ENCODE measurements at regions not wholly inside any gene's neighbourhood (a gene's known extent, or its start where the extent isn't known, plus 50 kb on each side); places are given as distances from the start of the nearest gene placed in this dataset.

DNA sequence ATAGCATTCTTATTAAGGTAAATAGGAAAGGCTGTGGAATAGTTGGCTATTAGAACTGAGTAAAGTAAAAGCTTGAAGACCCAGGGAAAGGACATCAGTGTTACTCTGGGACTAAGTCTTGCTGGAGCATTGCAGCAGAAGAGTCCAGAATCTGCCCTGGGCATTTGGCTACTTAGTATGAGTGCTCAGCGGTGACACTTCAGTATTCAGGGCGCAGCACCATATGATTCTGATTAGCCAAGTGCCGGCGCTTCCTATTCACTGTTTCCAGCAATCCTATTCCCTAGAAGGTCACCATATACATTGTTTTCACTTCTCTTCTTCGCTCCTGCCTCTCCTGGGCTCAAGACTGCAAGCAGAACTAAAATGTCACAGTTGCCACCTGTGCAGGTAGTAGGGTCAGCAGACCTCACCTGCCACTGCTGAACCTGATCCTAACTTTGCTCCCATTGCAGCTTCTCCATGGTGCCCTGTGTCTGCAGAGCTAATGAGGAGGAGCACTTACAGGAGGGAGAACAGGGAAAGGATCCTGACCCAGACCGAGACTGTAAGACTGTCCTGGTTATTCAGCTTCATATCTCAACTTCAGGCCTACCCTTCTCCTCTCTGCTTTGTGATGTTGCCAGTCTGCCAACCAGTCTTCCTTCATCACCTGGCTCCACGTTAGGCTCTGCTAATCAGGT, 313.6 kb upstream of the PIK3R1 start:
- ATAC-seq (no peak), DNase-seq (no peak)
- 90 to 92% methylated on average over 7 of the region's 7 CpGs for WGBS, 2 donors
- H3K4me1 ChIP-seq, result peaks cover 0 to 7% (median 0%) of the 10 kb centered on the region in 9 donors
- H3K36me3 ChIP-seq, result no peaks in the 10 kb centered on the region
- H3K9me3 ChIP-seq, result peaks cover 0 to 3% (median 0%) of the 10 kb centered on the region in 11 donors
- intact Hi-C loops (cut with DNase I), result no loop called here
- TF ChIP-seq, protein P1, sequence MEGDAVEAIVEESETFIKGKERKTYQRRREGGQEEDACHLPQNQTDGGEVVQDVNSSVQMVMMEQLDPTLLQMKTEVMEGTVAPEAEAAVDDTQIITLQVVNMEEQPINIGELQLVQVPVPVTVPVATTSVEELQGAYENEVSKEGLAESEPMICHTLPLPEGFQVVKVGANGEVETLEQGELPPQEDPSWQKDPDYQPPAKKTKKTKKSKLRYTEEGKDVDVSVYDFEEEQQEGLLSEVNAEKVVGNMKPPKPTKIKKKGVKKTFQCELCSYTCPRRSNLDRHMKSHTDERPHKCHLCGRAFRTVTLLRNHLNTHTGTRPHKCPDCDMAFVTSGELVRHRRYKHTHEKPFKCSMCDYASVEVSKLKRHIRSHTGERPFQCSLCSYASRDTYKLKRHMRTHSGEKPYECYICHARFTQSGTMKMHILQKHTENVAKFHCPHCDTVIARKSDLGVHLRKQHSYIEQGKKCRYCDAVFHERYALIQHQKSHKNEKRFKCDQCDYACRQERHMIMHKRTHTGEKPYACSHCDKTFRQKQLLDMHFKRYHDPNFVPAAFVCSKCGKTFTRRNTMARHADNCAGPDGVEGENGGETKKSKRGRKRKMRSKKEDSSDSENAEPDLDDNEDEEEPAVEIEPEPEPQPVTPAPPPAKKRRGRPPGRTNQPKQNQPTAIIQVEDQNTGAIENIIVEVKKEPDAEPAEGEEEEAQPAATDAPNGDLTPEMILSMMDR (IDR thresholded peaks at IDR 0.05), result no peak
- H3K27me3 ChIP-seq, result no peaks in the 10 kb centered on the region
- H3K4me3 ChIP-seq, result no peak overlapping the region
- no peak overlapping the region for H3K27ac ChIP-seq

- Histone ChIP-seq H3K4me1 (peaks cover 0 to 13% (median 0%) of the 10 kb centered on the region in 9 donors), H3K36me3 (no peaks in the 10 kb centered on the region), H3K27me3 (no peaks in the 10 kb centered on the region), H3K9me3 (peaks cover 0 to 4% (median 0%) of the 10 kb centered on the region in 11 donors), H3K4me3 (no peak overlapping the region), H3K27ac (no peak overlapping the region)
- ATAC-seq, result peak in 1 of 8 donors; percentile 28
- intact Hi-C loops (cut with DNase I), result no loop called here
- TF ChIP-seq, protein P1 (IDR thresholded peaks at IDR 0.05), result no peak
- 84 to 88% methylated on average over 6 of the region's 6 CpGs for WGBS, 2 donors
- DNase-seq, result no peak
These were observed 315.0 kb upstream of the PIK3R1 start for GRCh38 chr5:67900514-67900913.

- peaks cover 0 to 4% (median 0%) of the 10 kb centered on the region in 11 donors for H3K9me3 ChIP-seq
- H3K36me3 ChIP-seq, result no peaks in the 10 kb centered on the region
- H3K4me3 ChIP-seq, result no peak overlapping the region
- no peaks in the 10 kb centered on the region for H3K27me3 ChIP-seq
- 90 to 99% methylated on average over 3 of the region's 3 CpGs for WGBS, 2 donors
- H3K4me1 ChIP-seq, result peaks cover 0 to 13% (median 0%) of the 10 kb centered on the region in 9 donors
- H3K27ac ChIP-seq, result no peak overlapping the region
- TF ChIP-seq, protein P1 (IDR thresholded peaks at IDR 0.05), result no peak
- intact Hi-C loops (cut with DNase I), result no loop called here
- DNase-seq, result no peak
- no peak for ATAC-seq
These were observed 317.6 kb upstream of the PIK3R1 start for GRCh38 chr5:67897980-67898379.

GRCh38 chr5:67897431-67897830, 318.1 kb upstream of the PIK3R1 start:
- Histone ChIP-seq H3K27me3 (no peaks in the 10 kb centered on the region), H3K9me3 (peaks cover 0 to 4% (median 0%) of the 10 kb centered on the region in 11 donors), H3K36me3 (no peaks in the 10 kb centered on the region), H3K4me1 (peaks cover 0 to 13% (median 0%) of the 10 kb centered on the region in 9 donors), H3K4me3 (no peak overlapping the region), H3K27ac (no peak overlapping the region)
- ATAC-seq (peak in 1 of 8 donors; percentile 17), DNase-seq (no peak)
- 60 to 85% methylated on average over 3 of the region's 3 CpGs for WGBS, 2 donors
- TF ChIP-seq, protein P1 (IDR thresholded peaks at IDR 0.05), result no peak
- intact Hi-C loops (cut with DNase I), result no loop called here

Measured in heart right ventricle (tissue), 16 donors.